Osteoblast (primary cell): ENCODE measurements at regions not wholly inside any gene's neighbourhood (a gene's known extent, or its start where the extent isn't known, plus 50 kb on each side); places are given as distances from the start of the nearest gene placed in this dataset.

ENCODE experiments used
- DNase-seq: peaks from one replicate; pipeline ENCODE4 v3.0.0; 2011; ENCODE audit warnings: low spot score, mixed read lengths; ENCODE audit not compliant: insufficient read length; ENCODE audit errors: missing footprints
- H2AFZ ChIP-seq: 2 replicates; pipeline ENCODE4 v1.6.0; 2011; ENCODE audit warnings: mild to moderate bottlenecking, low read length
- H3K27ac ChIP-seq: 2 replicates; pipeline ENCODE4 v1.5.1; 2011; ENCODE audit warnings: mild to moderate bottlenecking, low read depth, low read length, moderate library complexity
- H3K27me3 ChIP-seq: 2 replicates; pipeline ENCODE4 v1.6.0; 2012; ENCODE audit warnings: mild to moderate bottlenecking, control low read depth, inconsistent platforms, low read length, moderate library complexity; ENCODE audit not compliant: insufficient read depth
- H3K36me3 ChIP-seq: 2 replicates; pipeline ENCODE4 v1.5.1; 2011; ENCODE audit warnings: mild to moderate bottlenecking, low read length, control low read depth, moderate library complexity; ENCODE audit not compliant: insufficient read depth
- H3K4me1 ChIP-seq: 2 replicates; pipeline ENCODE4 v1.5.1; 2011; ENCODE audit warnings: mild to moderate bottlenecking, low read length, control low read depth, moderate library complexity; ENCODE audit not compliant: insufficient read depth
- H3K4me2 ChIP-seq: 2 replicates; pipeline ENCODE4 v1.6.0; 2011; ENCODE audit warnings: mild to moderate bottlenecking, low read length; ENCODE audit not compliant: insufficient read depth
- H3K4me3 ChIP-seq: fragments of 200-600 bp; sonication (generic); 3 replicates; pipeline ENCODE4 v1.5.1; 2012; ENCODE audit warnings: mild to moderate bottlenecking, low read length, inconsistent platforms; ENCODE audit not compliant: insufficient read depth
- H3K79me2 ChIP-seq: 2 replicates; pipeline ENCODE4 v1.6.0; 2012; ENCODE audit warnings: mild to moderate bottlenecking, low read length, control low read depth, inconsistent platforms; ENCODE audit not compliant: insufficient read depth
- H3K9me3 ChIP-seq: 2 replicates; pipeline ENCODE4 v1.5.1; 2011; ENCODE audit warnings: low read depth, low read length, control low read depth
- H4K20me1 ChIP-seq: 2 replicates; pipeline ENCODE4 v1.6.0; 2012; ENCODE audit warnings: mild to moderate bottlenecking, low read length, control low read depth; ENCODE audit not compliant: insufficient read depth
- TF ChIP-seq, protein P1 (sequence below): IDR thresholded peaks from 2 replicates; pipeline ENCODE4 v1.5.1; 2011; ENCODE audit warnings: mild to moderate bottlenecking, low read depth, low read length, moderate library complexity; ENCODE audit errors: extremely low read depth

DNA sequence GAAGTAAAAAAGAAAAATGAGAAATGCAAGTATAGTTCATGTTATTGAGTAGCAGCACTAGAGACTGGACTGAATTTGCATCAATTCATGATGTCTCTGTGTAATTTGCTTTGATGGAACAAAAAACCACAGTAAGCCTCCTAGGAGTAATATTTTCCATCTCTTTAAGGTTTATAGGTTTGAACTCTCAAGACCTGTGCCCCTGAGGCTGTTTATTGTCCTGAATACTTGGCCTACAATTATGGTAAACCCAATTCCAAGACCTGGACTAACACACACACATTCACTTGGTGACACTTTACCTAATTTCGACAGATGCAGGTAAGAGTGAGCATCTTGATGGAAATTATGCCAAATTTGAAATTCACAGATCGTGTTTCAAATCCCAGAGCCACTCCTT is 71.8 kb upstream of the ZNF521 start:
- H3K79me2 ChIP-seq, result no peaks in the 10 kb centered on the region
- no peaks in the 10 kb centered on the region for H3K36me3 ChIP-seq
- H3K9me3 ChIP-seq, result no peaks in the 10 kb centered on the region
- TF ChIP-seq, protein P1, sequence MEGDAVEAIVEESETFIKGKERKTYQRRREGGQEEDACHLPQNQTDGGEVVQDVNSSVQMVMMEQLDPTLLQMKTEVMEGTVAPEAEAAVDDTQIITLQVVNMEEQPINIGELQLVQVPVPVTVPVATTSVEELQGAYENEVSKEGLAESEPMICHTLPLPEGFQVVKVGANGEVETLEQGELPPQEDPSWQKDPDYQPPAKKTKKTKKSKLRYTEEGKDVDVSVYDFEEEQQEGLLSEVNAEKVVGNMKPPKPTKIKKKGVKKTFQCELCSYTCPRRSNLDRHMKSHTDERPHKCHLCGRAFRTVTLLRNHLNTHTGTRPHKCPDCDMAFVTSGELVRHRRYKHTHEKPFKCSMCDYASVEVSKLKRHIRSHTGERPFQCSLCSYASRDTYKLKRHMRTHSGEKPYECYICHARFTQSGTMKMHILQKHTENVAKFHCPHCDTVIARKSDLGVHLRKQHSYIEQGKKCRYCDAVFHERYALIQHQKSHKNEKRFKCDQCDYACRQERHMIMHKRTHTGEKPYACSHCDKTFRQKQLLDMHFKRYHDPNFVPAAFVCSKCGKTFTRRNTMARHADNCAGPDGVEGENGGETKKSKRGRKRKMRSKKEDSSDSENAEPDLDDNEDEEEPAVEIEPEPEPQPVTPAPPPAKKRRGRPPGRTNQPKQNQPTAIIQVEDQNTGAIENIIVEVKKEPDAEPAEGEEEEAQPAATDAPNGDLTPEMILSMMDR, result no peak
- no peaks in the 10 kb centered on the region for H3K27me3 ChIP-seq
- no peak for DNase-seq
- no peak overlapping the region for H3K4me2 ChIP-seq
- no peaks in the 10 kb centered on the region for H4K20me1 ChIP-seq
- H3K4me3 ChIP-seq, result no peak overlapping the region
- no peak overlapping the region for H2AFZ ChIP-seq
- no peaks in the 10 kb centered on the region for H3K4me1 ChIP-seq
- H3K27ac ChIP-seq, result no peak overlapping the region

DNA sequence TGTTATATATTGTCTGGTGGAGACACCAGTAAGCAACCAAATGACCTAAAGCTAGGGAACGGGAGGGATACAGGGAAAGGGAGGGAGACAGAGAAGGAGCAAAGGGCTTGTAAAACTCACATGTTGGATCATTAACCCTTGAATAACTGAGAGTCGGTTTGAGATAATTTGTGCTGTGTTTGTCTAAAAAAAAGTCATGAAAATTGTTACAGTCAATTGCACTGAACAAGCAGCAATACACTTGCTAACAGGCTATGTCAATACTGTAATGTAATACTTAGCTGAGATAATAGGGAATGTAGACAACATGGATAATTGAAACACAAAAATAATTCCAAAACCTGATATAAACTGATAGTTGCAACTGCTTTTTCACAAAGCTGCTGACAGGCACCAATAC is 71.3 kb upstream of the ZNF521 start:
- H3K79me2 ChIP-seq, result no peaks in the 10 kb centered on the region
- no peak overlapping the region for H3K27ac ChIP-seq
- H3K4me3 ChIP-seq, result no peak overlapping the region
- no peaks in the 10 kb centered on the region for H3K27me3 ChIP-seq
- DNase-seq, result no peak
- no peaks in the 10 kb centered on the region for H4K20me1 ChIP-seq
- H3K9me3 ChIP-seq, result no peaks in the 10 kb centered on the region
- H3K4me2 ChIP-seq, result no peak overlapping the region
- H3K36me3 ChIP-seq, result no peaks in the 10 kb centered on the region
- TF ChIP-seq, protein P1, result no peak
- H3K4me1 ChIP-seq, result no peaks in the 10 kb centered on the region
- no peak overlapping the region for H2AFZ ChIP-seq

DNA sequence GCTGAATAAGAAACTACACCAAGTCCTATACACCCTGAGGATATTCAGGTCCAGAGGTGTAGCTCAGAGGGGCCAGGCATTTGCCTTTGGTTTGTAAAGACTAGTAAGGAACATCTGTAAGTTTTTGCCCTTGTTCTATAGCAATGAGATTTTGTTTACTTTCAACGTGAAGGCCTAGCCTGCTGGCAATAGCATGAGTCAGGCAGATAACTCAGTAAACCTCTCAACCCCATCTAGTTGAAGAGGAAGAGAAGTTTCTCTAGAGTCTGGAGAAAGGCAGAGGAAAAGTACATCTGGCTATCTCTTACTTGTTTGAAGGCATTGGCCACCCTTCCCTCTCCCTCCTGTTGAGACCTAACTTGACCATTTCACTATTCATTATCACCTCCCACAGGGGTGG is 70.3 kb upstream of the ZNF521 start:
- Histone ChIP-seq H3K36me3 (no peaks in the 10 kb centered on the region), H3K4me1 (no peaks in the 10 kb centered on the region), H3K9me3 (no peaks in the 10 kb centered on the region), H4K20me1 (no peaks in the 10 kb centered on the region), H3K4me3 (no peak overlapping the region), H3K4me2 (no peak overlapping the region), H2AFZ (no peak overlapping the region), H3K27me3 (no peaks in the 10 kb centered on the region), H3K27ac (no peak overlapping the region), H3K79me2 (no peaks in the 10 kb centered on the region)
- DNase-seq, result no peak
- TF ChIP-seq, protein P1, result no peak

DNA sequence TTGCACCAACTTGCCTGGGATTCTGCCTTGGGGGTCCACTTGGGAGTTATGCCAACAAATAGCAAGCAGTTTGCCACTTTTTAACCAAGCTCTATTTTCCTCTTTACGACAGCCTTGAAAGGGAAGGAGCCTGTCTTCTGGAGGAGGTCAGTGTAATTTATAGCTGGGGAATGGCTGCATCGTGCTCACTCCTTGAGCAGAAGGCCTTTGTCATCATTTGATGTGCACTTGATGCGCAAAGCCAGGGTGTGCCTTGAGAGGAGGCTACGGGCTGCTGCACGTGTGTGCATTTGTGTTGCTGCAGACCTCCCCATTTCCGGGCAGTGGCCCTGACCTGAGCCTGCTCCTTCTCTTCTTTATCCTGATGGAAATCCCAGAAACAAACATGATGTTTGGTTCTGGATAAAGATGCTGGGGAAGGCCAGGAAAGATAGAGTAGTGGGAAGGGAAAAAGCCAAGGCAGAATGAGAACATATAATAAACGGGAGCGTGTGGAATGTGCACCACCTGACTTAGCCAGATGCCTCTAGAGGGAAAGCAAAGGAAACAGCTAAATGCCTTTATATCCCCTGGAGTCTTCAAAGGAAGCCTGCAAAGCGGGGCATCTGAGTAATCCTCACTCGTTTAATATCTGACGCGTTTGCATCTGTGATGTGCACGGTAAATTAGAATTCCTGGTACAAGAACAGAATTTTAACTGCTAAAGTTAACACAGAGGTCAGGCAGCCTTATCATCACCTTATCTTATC is 68.3 kb upstream of the ZNF521 start:
- no peak overlapping the region for H3K4me3 ChIP-seq
- no peak overlapping the region for H3K27ac ChIP-seq
- H3K9me3 ChIP-seq, result no peaks in the 10 kb centered on the region
- no peaks in the 10 kb centered on the region for H3K79me2 ChIP-seq
- TF ChIP-seq, protein P1, result no peak
- H2AFZ ChIP-seq, result no peak overlapping the region
- no peaks in the 10 kb centered on the region for H3K36me3 ChIP-seq
- DNase-seq, result no peak
- H3K27me3 ChIP-seq, result no peaks in the 10 kb centered on the region
- no peaks in the 10 kb centered on the region for H4K20me1 ChIP-seq
- no peak overlapping the region for H3K4me2 ChIP-seq
- H3K4me1 ChIP-seq, result no peaks in the 10 kb centered on the region
